B cell (primary cell): ENCODE measurements at regions not wholly inside any gene's neighbourhood (a gene's known extent, or its start where the extent isn't known, plus 50 kb on each side); places are given as distances from the start of the nearest gene placed in this dataset.

Experiments used
- CTCF ChIP-seq: fragments of 200-600 bp; IDR thresholded peaks from one replicate; pipeline ENCODE4 v1.8.0; 2022; ENCODE audit warnings: antibody characterized with exemption, mild to moderate bottlenecking
- EZH2 ChIP-seq: IDR thresholded peaks from 2 replicates; pipeline ENCODE4 v1.6.1; 2012; ENCODE audit warnings: borderline replicate concordance, low read depth, mild to moderate bottlenecking, moderate library complexity, low read length; ENCODE audit not compliant: insufficient read depth, poor library complexity, severe bottlenecking

GRCh38 chr3:191808073-191808472 lies 347.1 kb downstream of the PYDC2 start:
- TF ChIP-seq EZH2 = no peak
- no peak for TF ChIP-seq CTCF
